BLaER1 treated with 17β-estradiol and CSF1 and Interleukin-3, amounts not matched to agents 10 nM and 100 nM (cell line): ENCODE measurements at regions not wholly inside any gene's neighbourhood (a gene's known extent, or its start where the extent isn't known, plus 50 kb on each side); places are given as distances from the start of the nearest gene placed in this dataset.

ENCODE experiments used
- H3K27ac ChIP-seq, 11 experiments: shearing (Covaris generic); formaldehyde crosslinking; 2 replicates each; pipeline ENCODE4 v1.8.1; 2022
- H3K27me3 ChIP-seq, 11 experiments: shearing (Covaris generic); formaldehyde crosslinking; 2 replicates each; pipeline ENCODE4 v1.8.1; 2022
- H3K36me3 ChIP-seq, 11 experiments: shearing (Covaris generic); formaldehyde crosslinking; 2 replicates each; pipeline ENCODE4 v1.8.1; 2022
- H3K4me1 ChIP-seq, 10 experiments: shearing (Covaris generic); formaldehyde crosslinking; 2 replicates each; pipeline ENCODE4 v1.8.1; 2022
- H3K4me2 ChIP-seq, 11 experiments: shearing (Covaris generic); formaldehyde crosslinking; 2 replicates each; pipeline ENCODE4 v1.8.1; 2022
- H3K4me3 ChIP-seq, 10 experiments: shearing (Covaris generic); formaldehyde crosslinking; 2 replicates each; pipeline ENCODE4 v1.8.1; 2022
- H3K9ac ChIP-seq, 11 experiments: shearing (Covaris generic); formaldehyde crosslinking; 2 replicates each; pipeline ENCODE4 v1.8.1; 2022
- H3K9me3 ChIP-seq, 11 experiments: shearing (Covaris generic); formaldehyde crosslinking; replicated peaks in 1 of 11; 2 replicates each; pipeline ENCODE4 v1.8.1; 2022
- H4K20me1 ChIP-seq, 11 experiments: shearing (Covaris generic); formaldehyde crosslinking; 2 replicates each; pipeline ENCODE4 v1.8.1; 2022
- Cebpa-rat ChIP-seq, 11 experiments: shearing (Covaris generic); IDR thresholded peaks; 2 replicates each; pipeline ENCODE4 v1.8.1; 2022

DNA sequence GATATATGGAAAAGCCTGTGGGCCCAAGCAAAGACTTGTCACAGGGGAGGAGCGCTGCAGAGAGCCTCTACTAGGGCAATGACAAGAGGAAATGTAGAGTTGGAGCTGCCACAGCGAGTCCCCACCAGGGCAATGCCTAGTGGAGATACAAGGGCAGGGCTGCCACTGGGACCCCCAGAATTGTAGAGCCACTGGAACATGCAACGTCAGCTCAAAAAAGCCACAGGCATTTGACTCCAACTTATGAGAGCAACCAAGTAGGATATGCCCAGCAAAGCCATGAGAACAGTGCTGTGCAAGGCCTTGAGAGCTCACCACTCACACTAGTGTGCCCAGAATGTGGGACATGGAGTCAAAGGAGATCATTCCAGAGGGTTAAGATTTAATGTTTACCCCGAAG, 63.7 kb upstream of the CAMK1G start:
- H3K4me2 ChIP-seq, result no peak overlapping the region
- peaks cover 0 to 10% (median 0%) of the 10 kb centered on the region in 10 experiments; a peak in 4 of 20 replicates for H3K4me1 ChIP-seq
- no peak overlapping the region for H3K4me3 ChIP-seq
- H3K36me3 ChIP-seq, result no peaks in the 10 kb centered on the region
- no peak for TF ChIP-seq Cebpa-rat (IDR thresholded peaks at IDR 0.05)
- H4K20me1 ChIP-seq, result no peaks in the 10 kb centered on the region
- H3K27ac ChIP-seq, result no peak overlapping the region
- H3K9me3 ChIP-seq, result peaks cover 0 to 9% (median 0%) of the 10 kb centered on the region in 11 experiments; a peak in 2 of 22 replicates
- H3K9ac ChIP-seq, result no peak overlapping the region
- no peaks in the 10 kb centered on the region for H3K27me3 ChIP-seq

GRCh38 chr1:209522826-209523225, 60.7 kb upstream of the CAMK1G start:
- Histone ChIP-seq H3K27ac (no peak overlapping the region), H3K9me3 (peaks cover 0 to 9% (median 0%) of the 10 kb centered on the region in 11 experiments; a peak in 2 of 22 replicates), H3K4me1 (peaks cover 0 to 10% (median 0%) of the 10 kb centered on the region in 10 experiments; a peak in 4 of 20 replicates), H3K4me3 (no peak overlapping the region), H3K36me3 (no peaks in the 10 kb centered on the region), H3K27me3 (no peaks in the 10 kb centered on the region), H3K4me2 (no peak overlapping the region), H4K20me1 (no peaks in the 10 kb centered on the region), H3K9ac (no peak overlapping the region)
- TF ChIP-seq Cebpa-rat (IDR thresholded peaks at IDR 0.05), result no peak

- Histone ChIP-seq H3K9ac (no peak overlapping the region), H4K20me1 (no peaks in the 10 kb centered on the region), H3K4me2 (no peak overlapping the region), H3K9me3 (no peaks in the 10 kb centered on the region), H3K27me3 (no peaks in the 10 kb centered on the region), H3K4me3 (no peak overlapping the region), H3K36me3 (no peaks in the 10 kb centered on the region), H3K27ac (no peak overlapping the region), H3K4me1 (peaks cover 0 to 10% (median 0%) of the 10 kb centered on the region in 10 experiments; a peak in 4 of 20 replicates)
- TF ChIP-seq Cebpa-rat (IDR thresholded peaks at IDR 0.05), result no peak
Observed at GRCh38 chr1:209526137-209526536, 57.4 kb upstream of the CAMK1G start.

DNA sequence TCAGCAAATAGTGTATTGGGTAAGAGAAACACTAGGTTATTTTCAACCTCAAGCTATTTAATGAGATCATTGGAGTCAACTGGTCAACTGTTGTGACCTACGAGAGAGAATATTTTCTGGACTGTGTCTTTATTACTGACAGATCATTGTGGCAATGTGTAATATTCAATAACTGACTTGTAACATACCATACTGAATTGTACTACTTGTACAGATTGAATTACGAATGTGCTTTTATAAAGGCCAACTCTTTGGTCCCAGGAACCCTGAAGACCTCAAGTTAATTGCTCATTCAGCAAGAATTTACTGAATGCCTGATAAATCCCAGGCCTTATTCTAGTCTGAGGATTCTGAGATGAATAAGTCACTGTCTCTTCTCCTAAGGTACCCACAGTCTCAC, 56.1 kb upstream of the CAMK1G start:
- no peak overlapping the region for H3K4me2 ChIP-seq

DNA sequence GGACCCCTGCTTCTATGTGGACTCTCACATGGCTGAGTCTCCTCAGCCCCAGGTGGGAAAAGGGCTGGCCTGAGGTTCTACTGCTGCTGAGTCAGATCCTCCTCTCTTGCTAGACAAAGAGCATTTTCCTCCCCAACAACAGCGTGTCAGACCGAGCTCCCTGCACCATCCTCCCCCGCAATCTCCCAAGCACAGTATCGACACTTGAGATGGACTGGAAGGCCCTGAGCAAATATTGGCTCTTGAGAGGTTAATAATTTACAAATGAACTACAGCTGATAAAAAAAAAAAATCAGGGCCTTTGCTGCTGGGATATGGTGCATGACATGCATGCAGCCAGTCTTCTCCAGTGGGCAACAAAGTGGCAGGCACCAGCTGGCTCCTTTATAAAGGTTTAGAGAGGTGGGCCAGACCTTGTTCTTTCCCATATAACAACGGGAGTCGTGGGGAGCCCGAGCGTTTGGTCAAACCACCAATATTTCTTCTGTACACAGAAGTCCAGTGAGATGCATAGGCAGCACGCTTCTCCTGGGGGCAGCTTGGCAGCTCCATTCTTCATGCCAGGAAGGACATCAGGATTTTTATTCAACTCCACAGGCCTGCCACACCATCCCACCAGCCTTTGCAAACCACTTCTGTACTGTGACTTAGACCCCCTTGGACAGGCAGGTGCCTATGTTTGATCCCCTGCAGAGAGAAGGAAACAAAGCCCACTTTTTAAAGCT, 55.4 kb upstream of the CAMK1G start:
- no peak overlapping the region for H3K4me3 ChIP-seq
- H3K9ac ChIP-seq, result no peak overlapping the region
- no peaks in the 10 kb centered on the region for H3K27me3 ChIP-seq
- no peak overlapping the region for H3K27ac ChIP-seq
- peaks cover 0 to 10% (median 0%) of the 10 kb centered on the region in 10 experiments; a peak in 4 of 20 replicates for H3K4me1 ChIP-seq
- H3K4me2 ChIP-seq, result no peak overlapping the region
- no peaks in the 10 kb centered on the region for H4K20me1 ChIP-seq
- no peak for TF ChIP-seq Cebpa-rat (IDR thresholded peaks at IDR 0.05)
- no peaks in the 10 kb centered on the region for H3K36me3 ChIP-seq
- H3K9me3 ChIP-seq, result no peaks in the 10 kb centered on the region

More for the DNA sequence above, 56.1 kb upstream of the CAMK1G start:
- Histone ChIP-seq H3K9me3 (no peaks in the 10 kb centered on the region), H3K36me3 (no peaks in the 10 kb centered on the region), H3K9ac (no peak overlapping the region), H3K4me3 (no peak overlapping the region), H4K20me1 (no peaks in the 10 kb centered on the region), H3K4me1 (peaks cover 0 to 10% (median 0%) of the 10 kb centered on the region in 10 experiments; a peak in 4 of 20 replicates), H3K27me3 (no peaks in the 10 kb centered on the region), H3K27ac (no peak overlapping the region)
- no peak for TF ChIP-seq Cebpa-rat (IDR thresholded peaks at IDR 0.05)

- H3K4me1 ChIP-seq, result peaks cover 0 to under 1% (median 0%) of the 10 kb centered on the region in 10 experiments; a peak in 2 of 20 replicates
- no peaks in the 10 kb centered on the region for H3K36me3 ChIP-seq
- H3K4me3 ChIP-seq, result no peak overlapping the region
- no peak overlapping the region for H3K9ac ChIP-seq
- TF ChIP-seq Cebpa-rat (IDR thresholded peaks at IDR 0.05), result no peak
- H3K27ac ChIP-seq, result no peak overlapping the region
- no peaks in the 10 kb centered on the region for H4K20me1 ChIP-seq
- no peaks in the 10 kb centered on the region for H3K27me3 ChIP-seq
- H3K4me2 ChIP-seq, result no peak overlapping the region
- H3K9me3 ChIP-seq, result no peaks in the 10 kb centered on the region
Observed at GRCh38 chr1:209529233-209529632, 54.3 kb upstream of the CAMK1G start.

DNA sequence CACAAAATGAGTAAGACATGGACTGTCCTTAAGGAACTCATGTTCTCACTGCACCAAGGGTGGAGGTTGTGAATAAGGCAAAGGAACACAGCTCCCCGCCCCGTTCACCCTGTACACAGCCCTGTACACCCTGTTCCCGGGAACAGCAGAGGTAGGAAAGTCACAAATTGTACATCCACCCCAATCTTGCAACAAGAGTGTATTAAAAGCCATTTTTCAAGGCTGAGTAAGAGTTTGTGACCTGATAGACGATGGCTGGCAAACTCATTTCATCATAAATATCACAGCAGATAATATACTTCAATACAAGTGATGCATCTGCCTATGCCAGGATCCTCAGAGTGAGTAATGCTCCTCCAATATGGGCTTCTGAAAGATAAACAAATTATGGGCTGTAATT, 52.5 kb upstream of the CAMK1G start:
- H3K9me3 ChIP-seq, result no peaks in the 10 kb centered on the region
- H3K4me3 ChIP-seq, result no peak overlapping the region
- H3K27me3 ChIP-seq, result no peaks in the 10 kb centered on the region
- no peak overlapping the region for H3K4me2 ChIP-seq
- H3K27ac ChIP-seq, result no peak overlapping the region
- no peak for TF ChIP-seq Cebpa-rat (IDR thresholded peaks at IDR 0.05)
- peaks cover 0 to 3% (median 0%) of the 10 kb centered on the region in 10 experiments; a peak in 3 of 20 replicates for H3K4me1 ChIP-seq
- no peaks in the 10 kb centered on the region for H4K20me1 ChIP-seq
- H3K9ac ChIP-seq, result no peak overlapping the region
- H3K36me3 ChIP-seq, result no peaks in the 10 kb centered on the region

DNA sequence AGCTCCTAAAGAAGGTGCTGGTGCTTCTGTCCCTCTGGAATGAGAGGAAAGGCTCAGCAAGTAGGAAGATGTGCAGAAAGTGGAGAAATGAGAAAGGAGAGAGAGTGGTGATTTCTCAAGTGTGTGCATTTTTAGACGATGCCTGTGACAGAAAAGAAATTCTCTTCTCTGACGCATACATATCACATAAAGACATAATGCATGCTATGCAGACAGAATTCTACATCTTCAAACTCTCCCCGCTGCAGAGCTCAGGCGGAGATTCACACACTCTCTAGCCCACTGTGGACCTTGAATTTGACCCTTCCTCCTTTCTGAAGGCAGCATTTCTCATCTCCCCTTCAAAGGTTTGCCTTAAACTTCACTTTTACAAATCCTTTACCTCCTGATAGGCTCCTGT, 52.0 kb upstream of the CAMK1G start:
- Histone ChIP-seq H3K27ac (no peak overlapping the region), H3K27me3 (no peaks in the 10 kb centered on the region), H3K36me3 (no peaks in the 10 kb centered on the region), H3K4me3 (no peak overlapping the region), H3K9me3 (no peaks in the 10 kb centered on the region), H3K4me2 (no peak overlapping the region), H4K20me1 (no peaks in the 10 kb centered on the region), H3K9ac (no peak overlapping the region), H3K4me1 (peaks cover 0 to 3% (median 0%) of the 10 kb centered on the region in 10 experiments; a peak in 3 of 20 replicates)
- TF ChIP-seq Cebpa-rat (IDR thresholded peaks at IDR 0.05), result no peak
